ENCODE measurements at regions not wholly inside any gene's neighbourhood (a gene's known extent, or its start where the extent isn't known, plus 50 kb on each side); places are given as distances from the start of the nearest gene placed in this dataset.

- DNase-seq (ENCODE audit: low read depth): no peak
- no peak overlapping the region for H3K4me3 ChIP-seq (ENCODE audit: control insufficient read depth, low read depth, low read length)
- no peak for TF ChIP-seq CTCF (IDR thresholded peaks at IDR 0.05; ENCODE audit: control insufficient read depth, insufficient read depth, low read depth, low read length, missing control alignments)
These were observed 143.6 kb downstream of the MAFB start for GRCh38 chr20:40545478-40545877.

DNA sequence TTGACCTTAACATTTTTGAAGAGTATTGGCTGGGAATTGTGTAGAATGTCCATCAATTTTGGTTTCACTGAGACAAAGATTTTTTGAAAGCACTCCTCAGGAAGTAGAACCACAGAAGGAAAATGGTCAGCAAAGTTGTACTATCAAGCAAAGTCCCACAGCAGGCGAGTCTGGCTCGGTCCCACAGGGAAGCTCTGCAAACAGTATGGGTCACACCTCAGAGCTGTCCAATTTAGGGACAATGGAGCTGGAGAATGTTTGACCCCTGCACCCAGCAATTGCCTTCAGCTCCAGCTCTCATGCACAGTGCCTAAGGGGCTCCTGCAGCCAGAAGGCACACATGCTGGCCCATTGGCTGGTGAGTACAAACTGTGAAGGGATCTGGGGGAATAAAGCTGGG lies 147.0 kb downstream of the MAFB start:
- no peak overlapping the region for H3K4me3 ChIP-seq (ENCODE audit: control insufficient read depth, low read depth, low read length)
- DNase-seq (ENCODE audit: low read depth): no peak
- no peak for TF ChIP-seq CTCF (IDR thresholded peaks at IDR 0.05; ENCODE audit: control insufficient read depth, insufficient read depth, low read depth, low read length, missing control alignments)

DNA sequence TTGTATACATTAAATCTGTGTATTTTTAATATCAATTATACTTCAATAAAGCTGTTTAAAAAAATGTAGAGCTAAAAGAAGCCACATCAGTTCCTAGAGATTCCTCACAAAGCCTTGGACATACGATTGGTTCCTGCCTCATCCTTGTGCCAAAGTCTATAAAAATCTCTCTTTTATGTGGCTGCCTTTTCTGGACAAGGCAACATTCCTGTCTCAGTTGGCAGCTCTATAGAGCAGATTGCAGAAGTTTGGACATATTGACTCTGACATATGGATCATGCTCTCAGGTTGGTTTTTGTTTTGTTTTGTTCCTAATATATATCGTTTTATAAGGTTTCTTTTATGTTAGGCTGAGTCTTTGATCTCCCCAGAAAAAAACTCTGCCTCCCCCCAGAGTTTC lies 148.9 kb downstream of the MAFB start:
- no peak overlapping the region for H3K4me3 ChIP-seq (ENCODE audit: control insufficient read depth, low read depth, low read length)
- DNase-seq (ENCODE audit: low read depth): no peak
- TF ChIP-seq CTCF (IDR thresholded peaks at IDR 0.05; ENCODE audit: control insufficient read depth, insufficient read depth, low read depth, low read length, missing control alignments): no peak

GRCh38 chr20:40538131-40538530 lies 150.9 kb downstream of the MAFB start:
- no peak for DNase-seq (ENCODE audit: low read depth)
- TF ChIP-seq CTCF (IDR thresholded peaks at IDR 0.05; ENCODE audit: control insufficient read depth, insufficient read depth, low read depth, low read length, missing control alignments): no peak
- no peak overlapping the region for H3K4me3 ChIP-seq (ENCODE audit: control insufficient read depth, low read depth, low read length)

- H3K4me3 ChIP-seq (ENCODE audit: control insufficient read depth, low read depth, low read length): no peak overlapping the region
- no peak for DNase-seq (ENCODE audit: low read depth)
- TF ChIP-seq CTCF (IDR thresholded peaks at IDR 0.05; ENCODE audit: control insufficient read depth, insufficient read depth, low read depth, low read length, missing control alignments): no peak
These were observed 152.2 kb downstream of the MAFB start for GRCh38 chr20:40536808-40537207.

DNA sequence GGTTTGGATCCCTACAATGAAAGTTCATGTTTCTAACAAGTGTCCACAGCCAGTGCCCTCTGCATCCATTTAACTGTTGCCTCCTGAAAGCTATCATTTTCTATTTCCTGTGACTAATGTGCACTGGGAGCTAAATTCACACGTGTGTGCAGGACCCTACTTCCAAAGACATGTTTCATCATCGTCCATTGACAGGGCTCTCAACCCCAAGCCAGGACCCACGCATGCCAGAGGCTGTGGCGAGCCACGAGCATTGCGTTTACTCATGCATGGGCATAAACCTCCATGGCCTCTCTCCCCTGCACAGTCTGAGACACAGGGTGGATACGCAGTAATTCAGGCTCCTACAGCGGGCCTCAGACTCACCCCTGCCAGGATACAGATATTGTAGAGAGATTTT lies 153.2 kb downstream of the MAFB start:
- no peak for TF ChIP-seq CTCF (IDR thresholded peaks at IDR 0.05; ENCODE audit: control insufficient read depth, insufficient read depth, low read depth, low read length, missing control alignments)
- H3K4me3 ChIP-seq (ENCODE audit: control insufficient read depth, low read depth, low read length): no peak overlapping the region
- DNase-seq (ENCODE audit: low read depth): no peak

- H3K4me3 ChIP-seq (ENCODE audit: control insufficient read depth, low read depth, low read length): no peak overlapping the region
- TF ChIP-seq CTCF (IDR thresholded peaks at IDR 0.05; ENCODE audit: control insufficient read depth, insufficient read depth, low read depth, low read length, missing control alignments): peak; percentile 12
- no peak for DNase-seq (ENCODE audit: low read depth)
These were observed 156.9 kb downstream of the MAFB start for GRCh38 chr20:40532103-40532502.
